ENCODE measurements at regions not wholly inside any gene's neighbourhood (a gene's known extent, or its start where the extent isn't known, plus 50 kb on each side); places are given as distances from the start of the nearest gene placed in this dataset.

DNA sequence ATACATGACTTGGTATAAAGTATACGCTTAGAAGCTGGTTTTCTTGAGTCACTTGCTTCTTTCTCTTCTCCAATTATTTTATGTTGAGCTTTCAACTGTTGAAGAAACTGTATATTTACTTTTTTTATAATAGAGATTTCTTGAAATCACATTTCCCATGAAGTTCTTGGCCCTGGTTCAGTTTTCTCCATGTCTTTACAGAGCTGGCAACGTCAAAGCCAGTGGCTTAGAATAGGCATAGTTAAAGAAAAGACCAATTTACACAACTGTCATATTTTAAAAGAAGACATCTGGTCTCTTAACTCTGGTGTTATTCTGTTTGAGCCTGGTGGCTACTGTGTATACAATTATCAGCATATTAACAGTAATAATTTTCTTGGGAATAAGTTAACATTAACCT lies 1249.3 kb downstream of the CDH12 start:
- TF ChIP-seq, protein P1, sequence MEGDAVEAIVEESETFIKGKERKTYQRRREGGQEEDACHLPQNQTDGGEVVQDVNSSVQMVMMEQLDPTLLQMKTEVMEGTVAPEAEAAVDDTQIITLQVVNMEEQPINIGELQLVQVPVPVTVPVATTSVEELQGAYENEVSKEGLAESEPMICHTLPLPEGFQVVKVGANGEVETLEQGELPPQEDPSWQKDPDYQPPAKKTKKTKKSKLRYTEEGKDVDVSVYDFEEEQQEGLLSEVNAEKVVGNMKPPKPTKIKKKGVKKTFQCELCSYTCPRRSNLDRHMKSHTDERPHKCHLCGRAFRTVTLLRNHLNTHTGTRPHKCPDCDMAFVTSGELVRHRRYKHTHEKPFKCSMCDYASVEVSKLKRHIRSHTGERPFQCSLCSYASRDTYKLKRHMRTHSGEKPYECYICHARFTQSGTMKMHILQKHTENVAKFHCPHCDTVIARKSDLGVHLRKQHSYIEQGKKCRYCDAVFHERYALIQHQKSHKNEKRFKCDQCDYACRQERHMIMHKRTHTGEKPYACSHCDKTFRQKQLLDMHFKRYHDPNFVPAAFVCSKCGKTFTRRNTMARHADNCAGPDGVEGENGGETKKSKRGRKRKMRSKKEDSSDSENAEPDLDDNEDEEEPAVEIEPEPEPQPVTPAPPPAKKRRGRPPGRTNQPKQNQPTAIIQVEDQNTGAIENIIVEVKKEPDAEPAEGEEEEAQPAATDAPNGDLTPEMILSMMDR (IDR thresholded peaks at IDR 0.05) = no peak
- TF ChIP-seq POLR2AphosphoS5 (IDR thresholded peaks at IDR 0.05) = no peak
- no peak for TF ChIP-seq POLR2A (IDR thresholded peaks at IDR 0.05)
- TF ChIP-seq EP300 (IDR thresholded peaks at IDR 0.05; ENCODE audit: low read depth) = no peak

Data from transverse colon (tissue), 4 donors.